ENCODE measurements at regions not wholly inside any gene's neighbourhood (a gene's known extent, or its start where the extent isn't known, plus 50 kb on each side); places are given as distances from the start of the nearest gene placed in this dataset.
"Not testable (repeated sequence)": the region's sequence is repeated elsewhere in the genome, so short reads cannot be mapped to it uniquely, and the experiment has no call there.

GRCh38 chr3:161700998-161701397 is 204.4 kb downstream of the OTOL1 start:
- no peak for TF ChIP-seq CTCF (IDR thresholded peaks at IDR 0.05; ENCODE audit: insufficient read depth, low read depth, low read length, missing control alignments)
- DNase-seq (ENCODE audit: low read depth), result no peak
- H3K4me3 ChIP-seq (ENCODE audit: low read length), result no peak overlapping the region

- H3K4me3 ChIP-seq (ENCODE audit: low read length), result not testable (repeated sequence)
Measured at GRCh38 chr3:161707253-161707652, 210.6 kb downstream of the OTOL1 start.

GRCh38 chr3:161713731-161714130 is 217.1 kb downstream of the OTOL1 start:
- no peak for TF ChIP-seq CTCF (IDR thresholded peaks at IDR 0.05; ENCODE audit: insufficient read depth, low read depth, low read length, missing control alignments)
- no peak overlapping the region for H3K4me3 ChIP-seq (ENCODE audit: low read length)
- no peak for DNase-seq (ENCODE audit: low read depth)

More at GRCh38 chr3:161707253-161707652, 210.6 kb downstream of the OTOL1 start:
- not testable (repeated sequence) for DNase-seq (ENCODE audit: low read depth)

- no peak overlapping the region for H3K4me3 ChIP-seq (ENCODE audit: low read length)
- DNase-seq (ENCODE audit: low read depth), result no peak
- no peak for TF ChIP-seq CTCF (IDR thresholded peaks at IDR 0.05; ENCODE audit: insufficient read depth, low read depth, low read length, missing control alignments)
Measured at GRCh38 chr3:161731968-161732367, 235.4 kb downstream of the OTOL1 start.

GRCh38 chr3:161737171-161737570 is 240.6 kb downstream of the OTOL1 start:
- TF ChIP-seq CTCF (IDR thresholded peaks at IDR 0.05; ENCODE audit: insufficient read depth, low read depth, low read length, missing control alignments), result no peak
- H3K4me3 ChIP-seq (ENCODE audit: low read length), result no peak overlapping the region
- DNase-seq (ENCODE audit: low read depth), result no peak

GRCh38 chr3:161740421-161740820 is 243.8 kb downstream of the OTOL1 start:
- no peak overlapping the region for H3K4me3 ChIP-seq (ENCODE audit: low read length)
- DNase-seq (ENCODE audit: low read depth), result no peak
- TF ChIP-seq CTCF (IDR thresholded peaks at IDR 0.05; ENCODE audit: insufficient read depth, low read depth, low read length, missing control alignments), result no peak

GRCh38 chr3:161744366-161744765 is 247.8 kb downstream of the OTOL1 start:
- H3K4me3 ChIP-seq (ENCODE audit: low read length), result no peak overlapping the region
- TF ChIP-seq CTCF (IDR thresholded peaks at IDR 0.05; ENCODE audit: insufficient read depth, low read depth, low read length, missing control alignments), result no peak
- DNase-seq (ENCODE audit: low read depth), result no peak

- no peak overlapping the region for H3K4me3 ChIP-seq (ENCODE audit: low read length)
- TF ChIP-seq CTCF (IDR thresholded peaks at IDR 0.05; ENCODE audit: insufficient read depth, low read depth, low read length, missing control alignments), result no peak
- DNase-seq (ENCODE audit: low read depth), result no peak
Measured at GRCh38 chr3:161745741-161746140, 249.1 kb downstream of the OTOL1 start.

All from epithelial cell of esophagus (primary cell).